ENCODE measurements at regions not wholly inside any gene's neighbourhood (a gene's known extent, or its start where the extent isn't known, plus 50 kb on each side); places are given as distances from the start of the nearest gene placed in this dataset.

GRCh38 chr2:140164449-140164848, 1384.3 kb upstream of the NXPH2 start:
- no peaks in the 10 kb centered on the region for H3K27me3 ChIP-seq (ENCODE audit: low read length)
- no peaks in the 10 kb centered on the region for H3K79me2 ChIP-seq (ENCODE audit: insufficient read depth, low read length)
- H3K9me3 ChIP-seq (ENCODE audit: insufficient read depth, low read length) = no peaks in the 10 kb centered on the region
- TF ChIP-seq CTCF (IDR thresholded peaks at IDR 0.05; ENCODE audit: insufficient read depth, low read length, poor library complexity, severe bottlenecking) (no peak), EZH2phosphoT487 (conservative IDR thresholded peaks at IDR 0.05; ENCODE audit: low read length) (no peak)
- H3K9me2 ChIP-seq (replicated peaks; ENCODE audit: insufficient read depth, low read length) = no peaks in the 10 kb centered on the region
- H3K27ac ChIP-seq (ENCODE audit: low read depth, low read length) = no peak overlapping the region
- no peak overlapping the region for H3K9ac ChIP-seq (ENCODE audit: low read length)
- no peak overlapping the region for H3K4me2 ChIP-seq (ENCODE audit: low read depth, low read length, poor library complexity, severe bottlenecking)
- H3K4me3 ChIP-seq (ENCODE audit: insufficient read depth, low read length, poor library complexity, severe bottlenecking) = no peak overlapping the region
- no peaks in the 10 kb centered on the region for H4K20me1 ChIP-seq (ENCODE audit: low read depth, low read length)
- no peaks in the 10 kb centered on the region for H3F3A ChIP-seq (ENCODE audit: insufficient read depth)
- H2AFZ ChIP-seq (ENCODE audit: low read depth, low read length, severe bottlenecking) = no peak overlapping the region
- H3K36me3 ChIP-seq (ENCODE audit: low read length) = no peaks in the 10 kb centered on the region

GRCh38 chr2:140158259-140158658, 1378.1 kb upstream of the NXPH2 start:
- Histone ChIP-seq H3K9me3 (ENCODE audit: insufficient read depth, low read length) (no peaks in the 10 kb centered on the region), H3K4me2 (ENCODE audit: low read depth, low read length, poor library complexity, severe bottlenecking) (no peak overlapping the region), H3K9ac (ENCODE audit: low read length) (no peak overlapping the region), H3F3A (ENCODE audit: insufficient read depth) (no peaks in the 10 kb centered on the region), H3K9me2 (replicated peaks; ENCODE audit: insufficient read depth, low read length) (no peaks in the 10 kb centered on the region), H3K27me3 (ENCODE audit: low read length) (no peaks in the 10 kb centered on the region), H3K27ac (ENCODE audit: low read depth, low read length) (no peak overlapping the region), H3K36me3 (ENCODE audit: low read length) (no peaks in the 10 kb centered on the region), H3K4me3 (ENCODE audit: insufficient read depth, low read length, poor library complexity, severe bottlenecking) (no peak overlapping the region), H2AFZ (ENCODE audit: low read depth, low read length, severe bottlenecking) (no peak overlapping the region), H4K20me1 (ENCODE audit: low read depth, low read length) (no peaks in the 10 kb centered on the region), H3K79me2 (ENCODE audit: insufficient read depth, low read length) (no peaks in the 10 kb centered on the region)
- TF ChIP-seq EZH2phosphoT487 (conservative IDR thresholded peaks at IDR 0.05; ENCODE audit: low read length) (no peak), CTCF (IDR thresholded peaks at IDR 0.05; ENCODE audit: insufficient read depth, low read length, poor library complexity, severe bottlenecking) (no peak)

- H3K79me2 ChIP-seq (ENCODE audit: insufficient read depth, low read length) = no peaks in the 10 kb centered on the region
- TF ChIP-seq EZH2phosphoT487 (conservative IDR thresholded peaks at IDR 0.05; ENCODE audit: low read length) = no peak
- TF ChIP-seq CTCF (IDR thresholded peaks at IDR 0.05; ENCODE audit: insufficient read depth, low read length, poor library complexity, severe bottlenecking) = no peak
- no peaks in the 10 kb centered on the region for H3K27me3 ChIP-seq (ENCODE audit: low read length)
Measured at GRCh38 chr2:140157816-140158215, 1377.6 kb upstream of the NXPH2 start.

More at GRCh38 chr2:140157816-140158215, 1377.6 kb upstream of the NXPH2 start:
- H3K4me3 ChIP-seq (ENCODE audit: insufficient read depth, low read length, poor library complexity, severe bottlenecking) = no peak overlapping the region
- H3K4me2 ChIP-seq (ENCODE audit: low read depth, low read length, poor library complexity, severe bottlenecking) = no peak overlapping the region
- no peaks in the 10 kb centered on the region for H3K9me2 ChIP-seq (replicated peaks; ENCODE audit: insufficient read depth, low read length)
- no peak overlapping the region for H3K9ac ChIP-seq (ENCODE audit: low read length)
- H3K27ac ChIP-seq (ENCODE audit: low read depth, low read length) = no peak overlapping the region
- H3K9me3 ChIP-seq (ENCODE audit: insufficient read depth, low read length) = no peaks in the 10 kb centered on the region
- H2AFZ ChIP-seq (ENCODE audit: low read depth, low read length, severe bottlenecking) = no peak overlapping the region
- H3K36me3 ChIP-seq (ENCODE audit: low read length) = no peaks in the 10 kb centered on the region
- H3F3A ChIP-seq (ENCODE audit: insufficient read depth) = no peaks in the 10 kb centered on the region
- H4K20me1 ChIP-seq (ENCODE audit: low read depth, low read length) = no peaks in the 10 kb centered on the region
